ENCODE measurements at regions not wholly inside any gene's neighbourhood (a gene's known extent, or its start where the extent isn't known, plus 50 kb on each side); places are given as distances from the start of the nearest gene placed in this dataset.

GRCh38 chr4:10182446-10183424, 66.1 kb upstream of the WDR1 start:
- Mint-ChIP-seq H3K4me1 (peaks cover 62% of the 10 kb centered on the region), H3K27me3 (no peaks in the 10 kb centered on the region), H3K27ac (peak overlapping the region; percentile 96), H3K36me3 (peaks cover 32% of the 10 kb centered on the region), H3K9me3 (ENCODE audit: low read depth) (peaks cover 7% of the 10 kb centered on the region), H3K4me3 (no peak overlapping the region)
- peak; percentile 75 for DNase-seq
- ATAC-seq = peak; percentile 57
- CTCF ChIA-PET = interaction anchor here (0.9 to 9.2 kb wide), 7 partner anchors 16 to 355 kb away, joined by 3 to 116 read pairs (median 4); no protein-coding TSS in a partner anchor

- peaks cover 59% of the 10 kb centered on the region for H3K4me1 Mint-ChIP-seq
- peaks cover 7% of the 10 kb centered on the region for H3K9me3 Mint-ChIP-seq (ENCODE audit: low read depth)
- peaks cover 32% of the 10 kb centered on the region for H3K36me3 Mint-ChIP-seq
- CTCF ChIA-PET = interaction anchor here (0.9 to 9.2 kb wide), 11 partner anchors 9 to 356 kb away, joined by 3 to 116 read pairs (median 4); partner anchors contain the start of gene ZNF518B
- DNase-seq (no peak), ATAC-seq (no peak)
- H3K4me3 Mint-ChIP-seq = no peak overlapping the region
- H3K27me3 Mint-ChIP-seq = no peaks in the 10 kb centered on the region
- H3K27ac Mint-ChIP-seq = peak overlapping the region; percentile 96
These were observed 65.3 kb upstream of the WDR1 start for GRCh38 chr4:10181745-10182445.

GRCh38 chr4:10180927-10181744, 64.5 kb upstream of the WDR1 start:
- DNase-seq (peak; percentile 78), ATAC-seq (peak; percentile 88)
- peak overlapping the region; percentile 7 for H3K4me3 Mint-ChIP-seq
- peaks cover 7% of the 10 kb centered on the region for H3K9me3 Mint-ChIP-seq (ENCODE audit: low read depth)
- peaks cover 32% of the 10 kb centered on the region for H3K36me3 Mint-ChIP-seq
- CTCF ChIA-PET = interaction anchor here (0.8 to 9.2 kb wide), 9 partner anchors 8 to 357 kb away, joined by 3 to 116 read pairs (median 3); partner anchors contain the start of gene ZNF518B
- no peaks in the 10 kb centered on the region for H3K27me3 Mint-ChIP-seq
- H3K27ac Mint-ChIP-seq = peak overlapping the region; percentile 96
- peaks cover 53% of the 10 kb centered on the region for H3K4me1 Mint-ChIP-seq

GRCh38 chr4:10180603-10180926, 64.0 kb upstream of the WDR1 start:
- H3K27ac Mint-ChIP-seq = peak overlapping the region; percentile 96
- no peak overlapping the region for H3K4me3 Mint-ChIP-seq
- H3K36me3 Mint-ChIP-seq = peaks cover 32% of the 10 kb centered on the region
- CTCF ChIA-PET = interaction anchor here (0.8 to 9.2 kb wide), 7 partner anchors 11 to 357 kb away, joined by 3 to 116 read pairs (median 4); partner anchors contain the start of gene ZNF518B
- H3K4me1 Mint-ChIP-seq = peaks cover 53% of the 10 kb centered on the region
- H3K27me3 Mint-ChIP-seq = no peaks in the 10 kb centered on the region
- ATAC-seq (no peak), DNase-seq (no peak)
- peaks cover 7% of the 10 kb centered on the region for H3K9me3 Mint-ChIP-seq (ENCODE audit: low read depth)

- H3K27me3 Mint-ChIP-seq = no peaks in the 10 kb centered on the region
- ATAC-seq = no peak
- CTCF ChIA-PET = interaction anchor here (1.1 to 9.2 kb wide), 3 partner anchors 11 to 19 kb away, joined by 3 to 116 read pairs (median 6); no protein-coding TSS in a partner anchor
- H3K4me3 Mint-ChIP-seq = no peak overlapping the region
- DNase-seq = no peak
- peaks cover 32% of the 10 kb centered on the region for H3K36me3 Mint-ChIP-seq
- H3K9me3 Mint-ChIP-seq (ENCODE audit: low read depth) = peaks cover 7% of the 10 kb centered on the region
- H3K4me1 Mint-ChIP-seq = peaks cover 52% of the 10 kb centered on the region
- peak overlapping the region; percentile 96 for H3K27ac Mint-ChIP-seq
These were observed 63.5 kb upstream of the WDR1 start for GRCh38 chr4:10179957-10180602.

GRCh38 chr4:10178763-10179162, 62.2 kb upstream of the WDR1 start:
- Mint-ChIP-seq H3K4me1 (peaks cover 39% of the 10 kb centered on the region), H3K36me3 (peaks cover 32% of the 10 kb centered on the region), H3K27me3 (no peaks in the 10 kb centered on the region), H3K27ac (no peak overlapping the region), H3K4me3 (no peak overlapping the region), H3K9me3 (ENCODE audit: low read depth) (peaks cover 7% of the 10 kb centered on the region)
- CTCF ChIA-PET = interaction anchor here (1.5 kb wide), 1 partner anchor 13 kb away, joined by 6 read pairs; no protein-coding TSS in a partner anchor
- ATAC-seq (no peak), DNase-seq (no peak)

- no peak for DNase-seq
- Mint-ChIP-seq H3K9me3 (ENCODE audit: low read depth) (peaks cover 3% of the 10 kb centered on the region), H3K27me3 (no peaks in the 10 kb centered on the region), H3K36me3 (peaks cover 12% of the 10 kb centered on the region), H3K4me1 (peaks cover 7% of the 10 kb centered on the region), H3K4me3 (no peak overlapping the region), H3K27ac (no peak overlapping the region)
- no peak for ATAC-seq
- CTCF ChIA-PET = interaction anchor here (0.7 to 3.1 kb wide), 2 partner anchors 10 to 14 kb away, joined by 3 to 12 read pairs; no protein-coding TSS in a partner anchor
These were observed 59.0 kb upstream of the WDR1 start for GRCh38 chr4:10175626-10176025.

GRCh38 chr4:10173754-10174749, 57.5 kb upstream of the WDR1 start:
- H3K9me3 Mint-ChIP-seq (ENCODE audit: low read depth) = no peaks in the 10 kb centered on the region
- CTCF ChIA-PET = interaction anchor here (0.9 to 3.1 kb wide), 5 partner anchors 9 to 287 kb away, joined by 4 to 12 read pairs (median 5); no protein-coding TSS in a partner anchor

GRCh38 chr4:10173037-10173753, 56.6 kb upstream of the WDR1 start:
- Mint-ChIP-seq H3K4me3 (no peak overlapping the region), H3K4me1 (no peaks in the 10 kb centered on the region), H3K27me3 (peaks cover 3% of the 10 kb centered on the region), H3K27ac (no peak overlapping the region), H3K36me3 (no peaks in the 10 kb centered on the region), H3K9me3 (ENCODE audit: low read depth) (no peaks in the 10 kb centered on the region)
- ATAC-seq = no peak
- CTCF ChIA-PET = interaction anchor here (0.9 to 3.1 kb wide), 7 partner anchors 8 to 288 kb away, joined by 3 to 12 read pairs (median 4); no protein-coding TSS in a partner anchor
- DNase-seq = no peak

More at GRCh38 chr4:10173754-10174749, 57.5 kb upstream of the WDR1 start:
- no peaks in the 10 kb centered on the region for H3K4me1 Mint-ChIP-seq
- H3K27me3 Mint-ChIP-seq = peaks cover 3% of the 10 kb centered on the region
- DNase-seq (no peak), ATAC-seq (no peak)
- H3K4me3 Mint-ChIP-seq = no peak overlapping the region
- H3K27ac Mint-ChIP-seq = peak overlapping the region; percentile 30
- H3K36me3 Mint-ChIP-seq = peaks cover 2% of the 10 kb centered on the region

- CTCF ChIA-PET = interaction anchor here (1.1 to 2.0 kb wide), 7 partner anchors 9 to 377 kb away, joined by 3 to 5 read pairs (median 3); no protein-coding TSS in a partner anchor
- H3K9me3 Mint-ChIP-seq (ENCODE audit: low read depth) = no peaks in the 10 kb centered on the region
- H3K27me3 Mint-ChIP-seq = peaks cover 3% of the 10 kb centered on the region
- no peak overlapping the region for H3K27ac Mint-ChIP-seq
- no peak overlapping the region for H3K4me3 Mint-ChIP-seq
- no peaks in the 10 kb centered on the region for H3K4me1 Mint-ChIP-seq
- ATAC-seq = no peak
- no peak for DNase-seq
- no peaks in the 10 kb centered on the region for H3K36me3 Mint-ChIP-seq
These were observed 55.8 kb upstream of the WDR1 start for GRCh38 chr4:10172278-10172921.
